T follicular helper cell (primary cell): ENCODE measurements at regions not wholly inside any gene's neighbourhood (a gene's known extent, or its start where the extent isn't known, plus 50 kb on each side); places are given as distances from the start of the nearest gene placed in this dataset.
"Not testable (repeated sequence)": the region's sequence is repeated elsewhere in the genome, so short reads cannot be mapped to it uniquely, and the experiment has no call there.

Experiments
- DNase-seq: peaks from one replicate; pipeline ENCODE4 v3.0.0-alpha.2; 2020; ENCODE audit warnings: low read depth

DNA sequence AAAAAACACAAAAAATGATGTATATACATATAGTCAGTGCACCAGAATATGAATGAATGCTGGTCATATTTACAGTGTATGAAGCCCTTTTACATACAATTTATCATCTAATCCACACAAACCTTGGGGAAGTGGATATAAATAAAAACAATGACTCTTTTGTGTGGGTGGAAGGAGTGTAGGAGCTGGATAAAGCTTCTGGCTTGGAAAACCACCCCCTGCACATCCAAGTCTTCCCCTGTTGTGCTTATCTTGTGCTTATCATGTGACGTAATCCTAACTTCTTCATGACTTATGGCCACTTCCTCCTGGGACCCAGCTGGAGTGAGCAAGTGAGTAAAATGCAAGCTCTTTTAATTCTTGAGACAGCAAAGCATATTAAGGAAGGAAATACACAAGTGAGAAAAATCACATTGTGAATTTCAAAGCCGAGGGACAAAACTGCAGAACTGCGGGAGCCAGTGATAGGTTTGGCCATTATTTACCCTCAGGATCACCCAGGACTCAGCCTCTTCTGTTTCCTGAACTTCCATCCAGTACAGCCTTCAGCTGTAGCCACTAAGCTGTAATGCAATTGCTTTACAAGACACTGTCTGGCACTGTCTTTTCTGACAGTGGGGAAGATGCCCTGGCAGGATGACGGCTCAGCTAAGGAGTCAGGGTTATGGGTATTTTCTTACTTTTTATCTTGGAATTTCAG lies 104.0 kb upstream of the PPM1J start:
- DNase-seq: no peak

DNA sequence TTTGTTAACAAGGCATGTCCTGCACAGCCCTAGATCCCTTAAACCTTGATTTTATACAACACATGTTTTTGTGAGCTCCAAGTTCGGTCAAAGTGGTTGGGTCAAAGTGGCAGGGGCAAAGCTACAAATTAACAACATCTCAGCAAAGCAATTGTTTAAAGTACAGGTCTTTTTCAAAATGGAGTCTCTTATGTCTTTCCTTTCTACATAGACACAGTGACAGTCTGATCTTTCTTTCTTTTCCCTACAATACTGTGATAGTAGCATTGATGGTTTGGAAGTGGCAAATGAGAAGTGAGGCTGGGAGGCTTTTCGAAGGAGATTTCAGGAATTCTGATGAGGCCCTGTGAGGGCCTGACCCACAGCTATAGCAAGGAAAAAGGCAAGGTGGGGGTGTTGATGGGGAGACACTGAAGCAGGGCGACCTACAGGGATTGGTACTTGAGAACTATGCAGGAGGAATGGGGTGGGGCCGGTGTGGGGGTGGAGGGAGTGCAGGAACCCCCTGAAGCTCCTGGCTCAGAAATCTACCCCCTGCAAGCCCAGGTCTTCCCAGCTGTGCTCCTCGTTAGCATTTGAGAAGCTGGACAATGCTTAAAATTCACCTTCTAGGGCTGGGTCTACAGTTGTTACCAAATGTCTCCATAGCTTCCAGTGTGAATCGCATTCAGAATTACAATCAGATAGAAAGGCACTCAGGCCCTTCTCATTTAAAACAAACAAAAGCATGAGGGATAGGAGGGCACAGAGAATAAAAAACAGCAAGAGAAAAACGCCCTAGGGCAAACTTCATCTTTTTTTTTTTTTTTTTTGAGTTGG lies 102.6 kb upstream of the PPM1J start:
- no peak for DNase-seq

DNA sequence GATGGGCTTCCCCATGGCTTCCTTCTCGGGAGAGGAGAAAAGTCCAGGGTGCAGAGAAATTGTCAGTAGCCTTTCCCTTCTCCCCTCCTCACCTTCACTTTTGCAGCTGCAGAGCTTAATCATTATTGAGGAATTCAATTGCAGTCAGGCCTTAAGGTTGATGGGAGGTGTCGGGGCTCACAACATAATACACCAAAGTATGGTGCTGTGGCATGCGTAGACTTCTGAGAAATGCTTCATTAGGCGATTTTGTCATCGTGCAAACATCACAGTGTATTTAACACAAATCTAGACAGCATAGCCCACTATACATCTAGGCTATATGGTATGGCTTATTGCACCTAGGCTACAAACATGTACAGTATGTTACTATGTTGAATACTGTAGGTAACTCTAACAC lies 100.2 kb upstream of the PPM1J start:
- DNase-seq: no peak

GRCh38 chr1:112814645-112815044 lies 99.5 kb upstream of the PPM1J start:
- DNase-seq: not testable (repeated sequence)

GRCh38 chr1:112808861-112809684 lies 93.9 kb upstream of the PPM1J start:
- peak; percentile 13 for DNase-seq

DNA sequence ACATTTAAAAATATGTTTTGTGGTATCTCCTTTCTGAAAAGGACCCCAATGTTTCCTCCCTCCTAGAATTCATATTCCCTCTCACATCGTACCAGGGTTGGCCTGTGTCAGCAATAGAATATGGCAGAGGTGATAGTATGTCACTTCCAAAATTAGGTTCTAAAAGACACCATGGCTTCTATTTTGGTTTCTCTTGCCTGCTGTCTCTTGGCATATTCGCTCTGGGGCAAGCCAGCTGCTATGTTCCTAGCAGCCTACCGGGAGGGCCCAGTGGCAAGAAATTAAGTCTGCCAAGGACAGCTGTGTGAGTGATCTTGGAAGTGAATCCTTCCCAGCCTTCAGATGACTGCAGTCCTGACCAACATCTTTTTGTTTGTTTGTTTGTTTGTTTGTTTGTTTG lies 92.9 kb upstream of the PPM1J start:
- DNase-seq: no peak

DNA sequence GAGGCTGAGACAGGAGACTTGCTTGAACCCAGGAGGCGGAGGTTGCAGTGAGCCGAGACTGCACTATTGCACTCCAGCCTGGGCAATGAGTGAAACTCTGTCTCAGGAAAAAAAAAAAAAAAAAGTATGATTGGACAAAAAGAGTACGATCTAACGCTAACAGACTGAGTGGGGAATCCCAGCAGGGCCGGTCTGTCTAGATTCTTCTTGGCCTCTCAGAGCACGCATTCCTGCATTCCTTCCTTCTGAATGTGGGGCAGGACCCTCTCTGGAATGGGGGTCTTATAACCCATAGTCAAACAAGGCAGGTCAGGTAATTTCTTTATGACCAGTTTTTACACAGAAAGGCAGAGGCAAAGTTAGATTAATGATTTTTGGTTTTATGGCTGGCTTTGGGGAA lies 92.0 kb upstream of the PPM1J start:
- no peak for DNase-seq

DNA sequence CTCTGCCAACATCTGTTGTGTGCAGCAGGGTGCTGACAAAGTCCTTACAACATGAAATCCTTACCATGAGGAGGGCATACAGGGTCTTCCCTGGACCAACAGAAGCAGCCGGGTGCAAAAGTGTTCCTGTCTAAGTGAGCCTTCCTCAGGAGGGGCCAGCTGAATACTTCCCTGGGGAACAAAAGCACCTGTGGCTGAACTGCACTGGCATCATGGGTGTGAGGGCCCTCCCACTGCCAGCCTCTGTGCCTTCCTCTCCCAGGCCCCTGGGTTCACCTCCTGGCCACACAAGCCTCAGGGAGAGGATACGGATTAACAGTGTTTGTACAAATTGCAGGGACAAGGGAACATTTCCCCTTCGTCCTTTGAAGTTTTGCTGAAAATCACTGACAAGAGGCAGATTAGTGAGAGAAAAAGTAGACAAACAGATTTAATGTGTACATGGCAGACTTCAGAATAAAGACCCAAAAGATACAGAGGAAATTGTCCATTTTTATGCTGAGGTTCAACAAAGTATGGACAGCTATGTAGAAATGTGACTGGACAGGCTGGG lies 91.0 kb upstream of the PPM1J start:
- DNase-seq: no peak

GRCh38 chr1:112805155-112805853 lies 90.2 kb upstream of the PPM1J start:
- no peak for DNase-seq

DNA sequence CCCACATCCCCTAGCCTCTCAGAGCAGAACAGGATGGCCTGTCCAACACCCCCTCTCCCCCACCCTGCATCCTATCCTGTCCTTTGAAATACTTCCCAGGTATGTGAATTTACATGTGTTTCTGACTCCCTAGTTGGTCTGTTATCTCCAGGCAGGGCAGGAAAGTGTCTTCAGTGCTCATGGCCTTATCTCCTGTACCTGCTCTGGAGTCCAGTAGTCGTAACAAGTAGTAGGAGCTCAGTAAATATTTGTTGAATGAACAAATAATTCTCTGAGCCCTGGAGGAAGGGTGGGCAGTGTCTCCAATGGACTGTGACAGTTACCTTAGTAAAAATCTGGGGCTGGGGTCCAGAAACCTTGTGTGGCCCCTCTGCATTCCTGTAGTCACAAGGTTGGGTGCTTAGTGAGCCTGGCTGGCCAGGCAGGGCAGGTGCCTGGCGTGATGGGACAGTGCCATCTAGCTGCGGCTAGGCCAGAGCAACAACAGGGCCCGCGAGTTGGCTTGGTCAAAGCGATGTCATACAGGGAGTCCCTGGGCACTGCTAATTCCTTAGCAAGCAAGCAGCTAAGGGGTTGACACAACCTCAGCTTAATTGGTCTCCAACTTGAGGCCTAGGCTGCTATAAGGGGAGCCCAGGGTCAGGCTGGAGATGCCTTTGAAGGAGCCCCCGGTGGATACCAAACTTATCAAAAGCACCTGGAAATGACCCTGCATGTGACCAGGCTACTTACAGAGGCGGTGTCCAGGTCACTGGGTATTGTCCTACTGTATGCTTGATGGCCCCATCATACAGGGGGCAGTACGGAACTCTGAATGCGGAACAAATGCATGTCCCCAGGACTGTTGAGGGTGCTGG lies 89.0 kb upstream of the PPM1J start:
- DNase-seq: peak; percentile 4

DNA sequence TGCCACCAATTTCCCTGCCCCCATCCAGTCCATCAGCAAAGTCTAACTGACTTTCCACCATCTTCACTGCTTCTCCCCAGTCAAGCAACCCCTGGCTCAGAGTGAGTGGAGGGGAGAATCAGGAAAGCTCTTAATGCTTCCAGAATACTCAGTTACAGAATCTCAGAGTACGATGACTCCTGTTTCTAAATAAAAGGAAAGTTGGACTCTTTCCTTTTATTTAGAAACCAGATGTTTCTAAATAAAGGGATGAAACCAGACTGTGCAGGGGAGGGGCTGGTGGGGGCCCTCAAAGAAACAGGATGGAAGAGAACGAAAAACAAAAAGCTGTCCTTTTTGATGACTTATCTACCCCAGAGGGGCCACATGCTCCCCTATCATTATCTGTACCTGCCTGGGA lies 85.2 kb upstream of the PPM1J start:
- no peak for DNase-seq

GRCh38 chr1:112798292-112798691 lies 83.2 kb upstream of the PPM1J start:
- DNase-seq: no peak

DNA sequence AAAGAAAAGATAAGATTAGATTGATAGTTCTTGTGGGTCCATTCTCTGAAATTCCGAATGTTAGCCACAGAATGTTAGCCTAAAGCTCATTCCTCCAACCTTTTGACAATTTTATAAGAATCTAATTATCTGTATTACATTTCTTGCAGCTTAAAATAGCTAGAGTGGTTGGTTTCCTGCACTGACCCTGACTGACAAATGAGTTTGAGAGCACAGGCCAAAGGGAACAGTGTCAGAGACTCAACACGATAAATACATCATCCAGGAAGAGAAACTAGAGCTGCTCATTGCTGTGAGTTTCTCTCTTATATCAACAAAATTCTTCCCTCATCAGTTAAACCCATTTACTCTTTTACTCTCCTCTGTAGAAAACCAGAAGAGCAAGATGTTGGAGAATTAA lies 82.1 kb upstream of the PPM1J start:
- no peak for DNase-seq

- no peak for DNase-seq
Measured at GRCh38 chr1:112794654-112795239, 79.6 kb upstream of the PPM1J start.

DNA sequence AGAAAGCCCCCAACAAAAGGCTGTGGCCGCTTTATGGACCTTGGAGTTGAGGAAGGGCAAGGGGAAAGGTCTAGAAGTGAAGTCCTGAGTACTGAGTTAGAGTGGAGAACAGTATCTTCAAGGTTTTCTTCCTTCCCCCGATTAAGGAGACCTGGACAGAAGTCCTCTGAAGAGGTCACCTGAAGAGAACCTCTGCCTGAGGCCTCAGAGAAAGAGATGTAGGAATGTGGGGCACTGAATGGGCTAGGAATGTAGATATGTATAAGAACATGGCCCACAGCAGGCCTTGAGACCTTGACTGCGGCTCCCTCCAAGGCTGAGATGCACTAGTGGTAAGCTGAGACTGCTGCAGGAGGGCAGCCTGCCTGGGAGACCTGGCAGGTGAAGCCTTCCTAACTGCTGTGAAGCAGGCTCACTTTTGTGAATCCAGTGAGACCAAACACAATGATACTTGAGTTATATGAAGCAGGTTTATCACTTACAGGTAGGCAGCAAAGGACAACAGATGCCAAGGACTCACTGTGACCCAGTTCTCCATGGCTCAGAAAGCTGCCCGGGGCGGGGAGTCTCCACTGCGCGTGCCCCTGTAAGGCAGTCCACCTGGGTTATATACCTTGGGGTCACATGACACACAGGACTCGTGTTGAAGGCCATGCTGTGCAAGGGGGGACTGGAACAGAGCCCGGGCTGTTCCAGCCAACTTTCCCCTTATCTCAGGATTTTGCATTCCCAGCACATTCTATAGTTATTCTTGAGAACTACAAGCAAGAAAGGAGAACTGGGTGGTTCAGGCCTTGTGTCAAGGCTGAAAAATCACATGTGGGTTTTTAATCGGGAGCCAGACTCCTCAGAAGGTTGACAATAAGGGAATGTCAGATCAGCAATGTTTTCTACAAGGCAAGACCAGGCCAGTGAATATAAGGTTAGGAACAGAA lies 78.8 kb upstream of the PPM1J start:
- DNase-seq: no peak

DNA sequence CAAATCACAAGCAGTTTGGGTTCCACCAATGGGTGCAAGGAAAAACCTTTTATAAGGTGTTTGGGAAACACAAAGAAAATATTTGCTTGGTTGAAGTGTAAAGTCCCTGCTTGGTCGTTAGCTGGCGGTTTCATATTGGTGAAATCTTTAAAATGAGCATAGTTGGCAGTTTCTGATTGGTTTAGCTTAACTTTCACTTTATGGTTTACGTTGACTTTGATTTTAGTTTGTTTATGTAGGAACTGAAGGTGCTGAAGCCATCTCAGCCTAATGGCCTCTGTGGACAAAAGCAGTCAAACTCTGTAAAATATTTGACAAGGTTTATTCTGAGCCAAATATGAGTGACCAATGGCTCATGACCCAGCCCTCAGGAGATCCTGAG lies 76.6 kb upstream of the PPM1J start:
- no peak for DNase-seq

DNA sequence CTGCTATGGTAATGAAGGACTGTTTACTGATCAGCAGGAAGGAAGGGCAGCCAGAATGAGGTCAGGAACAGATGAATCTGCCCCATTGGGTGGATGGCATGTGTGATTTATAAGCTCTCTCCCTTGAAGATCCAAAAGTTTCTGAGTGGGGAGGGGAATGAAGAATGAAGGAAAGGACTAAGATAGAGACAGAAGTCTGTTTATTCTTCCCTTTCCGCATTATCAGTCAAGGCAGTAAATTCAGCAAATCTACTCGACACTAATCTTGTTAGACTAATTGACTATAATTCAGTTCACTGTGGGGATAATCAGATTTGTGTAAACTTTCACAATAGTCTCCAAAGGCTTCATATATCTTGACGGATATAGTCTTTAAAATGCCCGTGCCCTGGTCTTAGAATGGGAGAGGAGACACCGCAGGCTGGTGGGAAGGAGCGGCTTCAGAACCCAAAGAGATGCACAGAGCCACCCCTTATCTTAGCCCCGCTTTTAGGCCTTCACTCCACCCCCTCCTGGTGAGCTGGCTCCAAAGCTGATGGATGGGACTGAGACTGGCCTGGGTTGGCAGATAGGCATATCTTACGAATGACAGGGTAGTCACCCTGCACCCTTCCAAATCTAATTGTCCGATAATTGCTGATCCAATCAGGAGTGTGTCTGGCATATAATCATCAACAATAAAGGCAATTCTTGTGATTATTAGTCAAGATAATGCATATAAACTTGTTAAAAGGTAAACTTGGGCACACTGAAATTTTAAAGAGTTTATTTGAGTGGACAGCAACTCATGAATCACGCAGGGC lies 76.0 kb upstream of the PPM1J start:
- no peak for DNase-seq

- DNase-seq: no peak
Measured at GRCh38 chr1:112788561-112788960, 73.4 kb upstream of the PPM1J start.
